Endodermal cell (in vitro differentiated cells): ENCODE measurements at regions not wholly inside any gene's neighbourhood (a gene's known extent, or its start where the extent isn't known, plus 50 kb on each side); places are given as distances from the start of the nearest gene placed in this dataset.

Experiments used
- DNase-seq: peaks from one replicate; pipeline ENCODE4 v3.0.0-alpha.2; 2017
- H3K27ac ChIP-seq: 2 replicates; pipeline ENCODE4 v1.5.1; 2013; ENCODE audit warnings: mild to moderate bottlenecking, low read depth, low read length, moderate library complexity
- H3K27me3 ChIP-seq: 2 replicates; pipeline ENCODE4 v1.6.1; 2013; ENCODE audit warnings: mild to moderate bottlenecking, low read length, moderate library complexity; ENCODE audit not compliant: insufficient read depth, control insufficient read depth, poor library complexity, severe bottlenecking
- H3K36me3 ChIP-seq: 2 replicates; pipeline ENCODE4 v1.7.0; 2013; ENCODE audit warnings: mild to moderate bottlenecking, low read length, moderate library complexity; ENCODE audit not compliant: control insufficient read depth, insufficient read depth
- H3K4me1 ChIP-seq: one replicate; pipeline ENCODE4 v1.7.0; 2013; ENCODE audit warnings: low read length; ENCODE audit not compliant: control insufficient read depth, insufficient read depth
- H3K4me3 ChIP-seq: 2 replicates; pipeline ENCODE4 v1.5.1; 2013; ENCODE audit warnings: mild to moderate bottlenecking, low read length, moderate library complexity
- H3K9ac ChIP-seq: 2 replicates; pipeline ENCODE4 v1.6.1; 2013; ENCODE audit warnings: mild to moderate bottlenecking, low read length, moderate library complexity; ENCODE audit not compliant: poor library complexity, severe bottlenecking; ENCODE audit errors: extremely low read depth
- H3K9me3 ChIP-seq: 2 replicates; pipeline ENCODE4 v1.6.1; 2013; ENCODE audit warnings: mild to moderate bottlenecking, low read length, moderate library complexity; ENCODE audit not compliant: control insufficient read depth
- H3K27ac Mint-ChIP-seq: 2 replicates; pipeline ENCODE4 v1.8.0; 2020; ENCODE audit warnings: mixed read lengths
- H3K27me3 Mint-ChIP-seq: 2 replicates; pipeline ENCODE4 v1.8.0; 2021; ENCODE audit warnings: mild to moderate bottlenecking, mixed read lengths; ENCODE audit not compliant: insufficient read depth
- H3K36me3 Mint-ChIP-seq: 2 replicates; pipeline ENCODE4 v1.8.0; 2020; ENCODE audit warnings: low read depth, mixed read lengths
- H3K4me1 Mint-ChIP-seq: 2 replicates; pipeline ENCODE4 v1.8.0; 2020; ENCODE audit warnings: mixed read lengths
- H3K4me3 Mint-ChIP-seq: 2 replicates; pipeline ENCODE4 v1.8.0; 2020; ENCODE audit warnings: mild to moderate bottlenecking, moderate library complexity, mixed read lengths
- H3K9me3 Mint-ChIP-seq: 2 replicates; pipeline ENCODE4 v1.8.0; 2020; ENCODE audit warnings: mild to moderate bottlenecking, mixed read lengths
- WGBS, 2 experiments: methylation state at CpG; one replicate each; pipeline versions ENCODE4 v1.1.5 to v1.1.7; 2013; ENCODE audit warnings: missing lambda C conversion rate in 2 of 2, mixed read lengths in 1 of 2; ENCODE audit not compliant: insufficient coverage in 1 of 2, insufficient read length in 1 of 2; 5-methylcytosine and 5-hydroxymethylcytosine counted together
- TF ChIP-seq, protein P1 (sequence below): fragments of 200-600 bp; sonication (generic); conservative IDR thresholded peaks from 2 replicates; pipeline ENCODE4 v1.5.0; 2021; ENCODE audit warnings: antibody characterized with exemption, mild to moderate bottlenecking

DNA sequence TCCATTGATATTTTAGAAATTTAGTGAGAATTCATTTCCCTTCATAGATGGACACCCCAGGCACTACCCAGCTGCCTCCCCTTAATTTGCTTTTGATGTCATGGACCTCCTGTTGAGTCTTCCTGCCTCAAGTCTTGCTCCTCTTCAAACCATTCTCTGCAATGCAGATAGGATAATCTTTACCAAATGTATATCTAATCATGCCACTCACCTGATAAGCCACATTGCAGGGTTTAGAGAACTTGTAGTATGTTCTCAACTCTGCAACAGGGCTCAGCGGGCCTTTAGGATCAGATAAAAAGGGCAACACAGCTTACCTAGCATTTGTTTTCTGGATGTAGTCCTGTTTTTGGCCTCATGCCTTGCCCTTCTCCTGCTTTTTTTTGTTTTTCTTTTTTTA, 234.5 kb downstream of the EMP1 start:
- Mint-ChIP-seq H3K4me1 (peaks cover 47% of the 10 kb centered on the region), H3K27me3 (peaks cover 49% of the 10 kb centered on the region), H3K9me3 (peaks cover 5% of the 10 kb centered on the region), H3K4me3 (no peak overlapping the region), H3K36me3 (no peaks in the 10 kb centered on the region), H3K27ac (no peak overlapping the region)
- H3K27ac ChIP-seq = no peak overlapping the region
- no peaks in the 10 kb centered on the region for H3K36me3 ChIP-seq
- whole genome bisulfite sequencing, 2 experiments = 28 to 50% methylated on average over 1 of the region's 1 CpG
- H3K4me3 ChIP-seq = no peak overlapping the region
- peaks cover 17% of the 10 kb centered on the region for H3K4me1 ChIP-seq
- TF ChIP-seq, protein P1, sequence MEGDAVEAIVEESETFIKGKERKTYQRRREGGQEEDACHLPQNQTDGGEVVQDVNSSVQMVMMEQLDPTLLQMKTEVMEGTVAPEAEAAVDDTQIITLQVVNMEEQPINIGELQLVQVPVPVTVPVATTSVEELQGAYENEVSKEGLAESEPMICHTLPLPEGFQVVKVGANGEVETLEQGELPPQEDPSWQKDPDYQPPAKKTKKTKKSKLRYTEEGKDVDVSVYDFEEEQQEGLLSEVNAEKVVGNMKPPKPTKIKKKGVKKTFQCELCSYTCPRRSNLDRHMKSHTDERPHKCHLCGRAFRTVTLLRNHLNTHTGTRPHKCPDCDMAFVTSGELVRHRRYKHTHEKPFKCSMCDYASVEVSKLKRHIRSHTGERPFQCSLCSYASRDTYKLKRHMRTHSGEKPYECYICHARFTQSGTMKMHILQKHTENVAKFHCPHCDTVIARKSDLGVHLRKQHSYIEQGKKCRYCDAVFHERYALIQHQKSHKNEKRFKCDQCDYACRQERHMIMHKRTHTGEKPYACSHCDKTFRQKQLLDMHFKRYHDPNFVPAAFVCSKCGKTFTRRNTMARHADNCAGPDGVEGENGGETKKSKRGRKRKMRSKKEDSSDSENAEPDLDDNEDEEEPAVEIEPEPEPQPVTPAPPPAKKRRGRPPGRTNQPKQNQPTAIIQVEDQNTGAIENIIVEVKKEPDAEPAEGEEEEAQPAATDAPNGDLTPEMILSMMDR = no peak
- no peaks in the 10 kb centered on the region for H3K27me3 ChIP-seq
- H3K9ac ChIP-seq = no peak overlapping the region
- DNase-seq = no peak
- no peaks in the 10 kb centered on the region for H3K9me3 ChIP-seq

DNA sequence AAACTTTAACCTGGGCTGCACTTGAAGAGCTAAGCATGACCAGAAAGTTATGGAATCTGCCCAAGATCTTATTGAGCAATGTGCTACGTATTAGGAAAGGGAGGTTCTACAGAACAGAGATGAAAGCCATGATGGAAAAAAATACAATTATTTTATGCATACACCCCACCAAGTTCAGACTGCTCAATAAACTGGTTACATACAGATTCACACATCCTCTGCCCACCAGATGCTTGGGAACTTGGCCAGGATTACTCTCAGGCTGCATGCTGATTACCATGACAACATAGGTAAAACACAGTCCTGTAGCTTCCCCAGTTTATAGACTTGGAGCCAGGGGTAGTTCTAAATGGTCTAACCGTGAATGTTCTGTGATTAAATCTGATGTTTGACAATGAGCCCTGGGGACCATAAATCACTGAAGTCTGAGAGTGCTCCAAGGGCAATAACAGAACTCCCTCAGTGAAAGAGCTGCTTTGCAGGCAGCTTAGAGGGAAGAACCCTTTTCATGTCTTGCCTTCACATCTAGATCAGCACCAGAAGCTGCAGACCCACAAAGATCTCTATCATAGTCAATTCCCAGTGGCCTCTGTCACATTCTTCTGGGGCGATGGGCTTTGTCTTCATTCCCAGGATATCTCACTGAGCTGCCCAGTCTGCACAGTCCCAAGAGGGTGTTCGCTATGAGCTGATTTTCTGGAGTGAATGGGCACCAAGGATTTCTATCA, 232.2 kb downstream of the EMP1 start:
- Histone ChIP-seq H3K9ac (no peak overlapping the region), H3K4me1 (peaks cover 11% of the 10 kb centered on the region), H3K27ac (no peak overlapping the region), H3K9me3 (no peaks in the 10 kb centered on the region), H3K27me3 (no peaks in the 10 kb centered on the region), H3K36me3 (no peaks in the 10 kb centered on the region), H3K4me3 (no peak overlapping the region)
- no peak overlapping the region for H3K27ac Mint-ChIP-seq
- no peaks in the 10 kb centered on the region for H3K36me3 Mint-ChIP-seq
- H3K27me3 Mint-ChIP-seq = peaks cover 62% of the 10 kb centered on the region
- no peak overlapping the region for H3K4me3 Mint-ChIP-seq
- no peak for DNase-seq
- peaks cover 39% of the 10 kb centered on the region for H3K4me1 Mint-ChIP-seq
- TF ChIP-seq, protein P1 = no peak
- WGBS, 2 experiments = 92 to 100% methylated on average over 2 to 4 of the region's 4 CpGs
- H3K9me3 Mint-ChIP-seq = peaks cover 5% of the 10 kb centered on the region

DNA sequence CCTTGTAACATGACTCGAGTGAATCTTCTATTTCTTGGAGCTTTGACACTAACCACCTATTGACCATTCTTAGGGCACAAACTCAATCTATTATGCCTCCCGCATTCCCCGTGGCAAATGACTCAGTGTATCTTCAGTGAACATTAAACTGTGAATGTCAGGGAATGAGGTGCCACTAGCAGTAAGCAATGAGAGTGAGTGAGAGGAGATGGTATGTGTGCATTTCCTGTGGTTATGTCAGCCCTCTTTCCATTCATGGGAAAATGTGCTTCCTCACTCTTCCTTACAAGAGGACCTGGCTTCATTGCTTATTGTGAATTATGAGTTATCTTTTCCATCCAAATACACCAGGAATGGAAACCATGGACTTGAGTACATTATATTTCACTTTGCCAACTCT, 229.2 kb downstream of the EMP1 start:
- peaks cover 11% of the 10 kb centered on the region for H3K4me1 ChIP-seq
- WGBS, 2 experiments = 80 to 83% methylated on average over 1 to 3 of the region's 3 CpGs
- no peak overlapping the region for H3K4me3 Mint-ChIP-seq
- H3K27ac Mint-ChIP-seq = no peak overlapping the region
- peaks cover 5% of the 10 kb centered on the region for H3K9me3 Mint-ChIP-seq
- no peak overlapping the region for H3K4me3 ChIP-seq
- H3K27me3 Mint-ChIP-seq = peaks cover 58% of the 10 kb centered on the region
- no peaks in the 10 kb centered on the region for H3K27me3 ChIP-seq
- no peak overlapping the region for H3K27ac ChIP-seq
- H3K9ac ChIP-seq = no peak overlapping the region
- H3K36me3 Mint-ChIP-seq = no peaks in the 10 kb centered on the region
- H3K36me3 ChIP-seq = no peaks in the 10 kb centered on the region
- H3K9me3 ChIP-seq = no peaks in the 10 kb centered on the region
- TF ChIP-seq, protein P1 = no peak
- peaks cover 29% of the 10 kb centered on the region for H3K4me1 Mint-ChIP-seq
- DNase-seq = peak; percentile 33
